ENCODE measurements at regions not wholly inside any gene's neighbourhood (a gene's known extent, or its start where the extent isn't known, plus 50 kb on each side); places are given as distances from the start of the nearest gene placed in this dataset.

- Mint-ChIP-seq H3K27me3 (ENCODE audit: unreplicated experiment) (no peaks in the 10 kb centered on the region), H3K36me3 (ENCODE audit: insufficient read depth, unreplicated experiment) (no peaks in the 10 kb centered on the region), H3K9me3 (ENCODE audit: low read depth, unreplicated experiment) (no peaks in the 10 kb centered on the region), H3K4me1 (ENCODE audit: low read depth, unreplicated experiment) (peaks cover 8% of the 10 kb centered on the region), H3K4me3 (ENCODE audit: low read depth, unreplicated experiment) (no peak overlapping the region), H3K27ac (ENCODE audit: unreplicated experiment) (no peak overlapping the region)
- CTCF ChIA-PET, result no interaction called here
- no peak for TF ChIP-seq CTCF (IDR thresholded peaks at IDR 0.05; ENCODE audit: unreplicated experiment)
- intact Hi-C loops (cut with micrococcal nuclease; ENCODE audit: unreplicated experiment), result no loop called here
- no peak for DNase-seq
- BruUV-seq (replicated peaks), result no TSS peak
Measured at GRCh38 chr5:74155501-74155900, 485.0 kb downstream of the ENC1 start.

GRCh38 chr5:74154526-74154925, 486.0 kb downstream of the ENC1 start:
- Mint-ChIP-seq H3K4me1 (ENCODE audit: low read depth, unreplicated experiment) (peaks cover 11% of the 10 kb centered on the region), H3K27me3 (ENCODE audit: unreplicated experiment) (no peaks in the 10 kb centered on the region), H3K4me3 (ENCODE audit: low read depth, unreplicated experiment) (no peak overlapping the region), H3K27ac (ENCODE audit: unreplicated experiment) (no peak overlapping the region), H3K9me3 (ENCODE audit: low read depth, unreplicated experiment) (no peaks in the 10 kb centered on the region), H3K36me3 (ENCODE audit: insufficient read depth, unreplicated experiment) (no peaks in the 10 kb centered on the region)
- no peak for TF ChIP-seq CTCF (IDR thresholded peaks at IDR 0.05; ENCODE audit: unreplicated experiment)
- CTCF ChIA-PET, result no interaction called here
- intact Hi-C loops (cut with micrococcal nuclease; ENCODE audit: unreplicated experiment), result no loop called here
- BruUV-seq (replicated peaks), result no TSS peak
- DNase-seq, result no peak

- Mint-ChIP-seq H3K4me3 (ENCODE audit: low read depth, unreplicated experiment) (no peak overlapping the region), H3K36me3 (ENCODE audit: insufficient read depth, unreplicated experiment) (no peaks in the 10 kb centered on the region), H3K4me1 (ENCODE audit: low read depth, unreplicated experiment) (peaks cover 10% of the 10 kb centered on the region), H3K9me3 (ENCODE audit: low read depth, unreplicated experiment) (no peaks in the 10 kb centered on the region), H3K27me3 (ENCODE audit: unreplicated experiment) (no peaks in the 10 kb centered on the region), H3K27ac (ENCODE audit: unreplicated experiment) (no peak overlapping the region)
- intact Hi-C loops (cut with micrococcal nuclease; ENCODE audit: unreplicated experiment), result no loop called here
- BruUV-seq (replicated peaks), result no TSS peak
- CTCF ChIA-PET, result interaction anchor here (0.6 kb wide), 1 partner anchor 346 kb away, joined by 5 read pairs; no protein-coding TSS in a partner anchor
- no peak for DNase-seq
- TF ChIP-seq CTCF (IDR thresholded peaks at IDR 0.05; ENCODE audit: unreplicated experiment), result no peak
Measured at GRCh38 chr5:74153255-74153790, 487.2 kb downstream of the ENC1 start.

GRCh38 chr5:74152625-74153254, 487.8 kb downstream of the ENC1 start:
- Mint-ChIP-seq H3K27ac (ENCODE audit: unreplicated experiment) (no peak overlapping the region), H3K4me3 (ENCODE audit: low read depth, unreplicated experiment) (no peak overlapping the region), H3K27me3 (ENCODE audit: unreplicated experiment) (no peaks in the 10 kb centered on the region), H3K4me1 (ENCODE audit: low read depth, unreplicated experiment) (peaks cover 7% of the 10 kb centered on the region), H3K9me3 (ENCODE audit: low read depth, unreplicated experiment) (no peaks in the 10 kb centered on the region), H3K36me3 (ENCODE audit: insufficient read depth, unreplicated experiment) (no peaks in the 10 kb centered on the region)
- CTCF ChIA-PET, result no interaction called here
- intact Hi-C loops (cut with micrococcal nuclease; ENCODE audit: unreplicated experiment), result no loop called here
- no peak for DNase-seq
- BruUV-seq (replicated peaks), result no TSS peak
- no peak for TF ChIP-seq CTCF (IDR thresholded peaks at IDR 0.05; ENCODE audit: unreplicated experiment)

Data from Calu3 (cell line).